GOT3 (cell line): ENCODE measurements at regions not wholly inside any gene's neighbourhood (a gene's known extent, or its start where the extent isn't known, plus 50 kb on each side); places are given as distances from the start of the nearest gene placed in this dataset.

Experiments used
- DNase-seq: peaks from one replicate; lab custom pipeline; 2025; ENCODE audit warnings: mixed read lengths; lab: John Stamatoyannopoulos, UW

GRCh38 chr1:195568389-195568788 is 1039.9 kb downstream of the KCNT2 start:
- no peak for DNase-seq

- no peak for DNase-seq
Measured at GRCh38 chr1:195562074-195562473, 1046.2 kb downstream of the KCNT2 start.

- DNase-seq: no peak
Measured at GRCh38 chr1:195550071-195550862, 1058.0 kb downstream of the KCNT2 start.

GRCh38 chr1:195530961-195531360 is 1077.3 kb downstream of the KCNT2 start:
- no peak for DNase-seq

GRCh38 chr1:195529881-195530280 is 1078.4 kb downstream of the KCNT2 start:
- DNase-seq: no peak

GRCh38 chr1:195520757-195521156 is 1087.5 kb downstream of the KCNT2 start:
- DNase-seq: no peak

GRCh38 chr1:195516036-195516435 is 1092.2 kb downstream of the KCNT2 start:
- no peak for DNase-seq

GRCh38 chr1:195511501-195511900 is 1096.7 kb downstream of the KCNT2 start:
- no peak for DNase-seq

- DNase-seq: no peak
Measured at GRCh38 chr1:195501118-195501517, 1107.1 kb downstream of the KCNT2 start.

- DNase-seq: no peak
Measured at GRCh38 chr1:195495720-195496635, 1112.3 kb downstream of the KCNT2 start.

- DNase-seq: no peak
Measured at GRCh38 chr1:195482137-195482536, 1126.1 kb downstream of the KCNT2 start.

GRCh38 chr1:195481293-195481692 is 1126.9 kb downstream of the KCNT2 start:
- no peak for DNase-seq

GRCh38 chr1:195475568-195475967 is 1132.7 kb downstream of the KCNT2 start:
- no peak for DNase-seq

- no peak for DNase-seq
Measured at GRCh38 chr1:195472291-195472690, 1135.9 kb downstream of the KCNT2 start.

GRCh38 chr1:195466639-195467038 is 1141.6 kb downstream of the KCNT2 start:
- no peak for DNase-seq

GRCh38 chr1:195462646-195463045 is 1145.6 kb downstream of the KCNT2 start:
- no peak for DNase-seq

GRCh38 chr1:195462152-195462551 is 1146.1 kb downstream of the KCNT2 start:
- DNase-seq: no peak

GRCh38 chr1:195458365-195458764 is 1149.9 kb downstream of the KCNT2 start:
- no peak for DNase-seq

- DNase-seq: no peak
Measured at GRCh38 chr1:195450794-195451193, 1157.4 kb downstream of the KCNT2 start.

GRCh38 chr1:195439661-195440060 is 1168.6 kb downstream of the KCNT2 start:
- no peak for DNase-seq

- DNase-seq: no peak
Measured at GRCh38 chr1:195434566-195435203, 1173.6 kb downstream of the KCNT2 start.

- no peak for DNase-seq
Measured at GRCh38 chr1:195430826-195431225, 1177.4 kb downstream of the KCNT2 start.

- DNase-seq: no peak
Measured at GRCh38 chr1:195428927-195429326, 1179.3 kb downstream of the KCNT2 start.
